HG03066 (cell line): ENCODE measurements at regions not wholly inside any gene's neighbourhood (a gene's known extent, or its start where the extent isn't known, plus 50 kb on each side); places are given as distances from the start of the nearest gene placed in this dataset.

Source experiments
- ATAC-seq: cut with Tn5 transposase; IDR thresholded peaks from one replicate; pipeline ENCODE4 v1.9.1; 2021; ENCODE audit warnings: low read depth; ENCODE audit not compliant: unreplicated experiment

DNA sequence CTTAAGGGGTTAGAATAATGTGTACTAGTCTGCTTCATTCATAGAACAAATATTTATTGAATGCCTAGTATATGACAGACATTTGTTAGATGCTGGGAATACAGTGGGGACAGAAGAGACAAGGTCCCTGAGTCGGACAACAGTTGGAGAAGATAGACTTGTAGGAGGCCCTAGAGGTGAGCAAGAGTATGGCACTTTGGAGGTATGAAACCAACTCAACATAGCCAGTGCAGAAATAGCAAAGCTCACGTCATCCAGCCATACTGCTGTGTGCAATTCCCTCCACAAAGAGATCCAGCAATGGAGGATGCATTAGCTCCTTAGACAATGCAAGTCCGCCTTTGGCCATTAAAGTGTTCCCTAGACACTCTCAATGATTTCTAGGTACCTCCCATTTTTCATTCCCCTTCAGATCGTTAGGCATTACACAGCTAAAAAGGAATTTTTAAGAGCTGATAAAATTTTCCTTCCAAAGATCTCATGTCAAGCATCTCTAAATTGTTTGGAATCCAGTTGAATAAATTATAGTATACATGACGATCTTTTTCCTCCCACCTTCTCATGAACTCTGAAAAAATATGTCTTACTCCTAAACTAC, 1949.6 kb upstream of the WWC1 start:
- no peak for ATAC-seq

DNA sequence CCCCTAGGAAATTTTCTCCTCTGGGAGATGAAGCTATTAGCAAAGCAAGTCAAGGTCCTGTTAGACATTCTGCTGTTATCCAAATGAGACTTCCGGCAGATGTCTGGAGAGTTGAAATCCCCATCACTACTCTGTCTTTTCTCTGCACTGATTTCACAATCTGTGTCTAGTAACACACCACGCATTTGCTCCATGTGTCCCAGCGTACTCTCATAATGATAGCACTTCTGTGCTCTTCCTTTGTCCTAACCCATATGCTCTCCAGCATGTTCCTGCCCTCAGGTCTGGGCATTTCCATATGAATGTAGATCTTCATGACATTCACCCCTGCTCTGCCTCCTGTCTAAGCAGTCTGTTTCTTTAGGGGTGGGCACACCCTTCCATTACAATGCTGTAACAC, 1949.0 kb upstream of the WWC1 start:
- no peak for ATAC-seq

DNA sequence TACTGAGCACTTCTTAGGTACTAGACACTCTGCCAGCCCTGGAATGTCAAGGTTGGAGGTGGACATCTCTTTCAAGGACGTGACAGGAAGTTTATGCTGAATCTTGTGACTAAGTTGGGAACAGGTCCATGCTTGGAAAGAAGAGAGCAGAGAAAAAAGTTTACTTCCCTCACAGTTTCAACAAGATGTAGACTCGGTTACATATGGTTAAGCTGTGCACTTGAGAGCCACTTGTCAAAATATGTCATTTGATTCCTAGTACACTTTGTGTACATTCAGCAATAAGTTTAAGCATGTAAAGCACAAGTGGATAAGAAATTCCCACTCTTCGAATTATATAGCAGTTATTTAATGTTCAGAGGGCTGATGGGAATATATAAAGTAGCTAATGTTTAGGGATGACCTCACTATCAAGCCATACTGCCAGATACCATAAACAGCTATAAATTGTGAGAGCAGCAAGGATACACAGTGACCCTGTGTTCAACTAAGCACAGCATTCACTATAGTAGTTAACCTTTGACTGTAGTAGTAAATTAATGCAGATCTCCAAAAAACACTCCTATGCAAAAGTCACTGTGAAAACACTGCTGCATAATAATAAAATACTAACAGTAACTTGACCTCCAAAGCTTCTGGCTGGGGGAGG, 1944.6 kb upstream of the WWC1 start:
- ATAC-seq, result no peak

DNA sequence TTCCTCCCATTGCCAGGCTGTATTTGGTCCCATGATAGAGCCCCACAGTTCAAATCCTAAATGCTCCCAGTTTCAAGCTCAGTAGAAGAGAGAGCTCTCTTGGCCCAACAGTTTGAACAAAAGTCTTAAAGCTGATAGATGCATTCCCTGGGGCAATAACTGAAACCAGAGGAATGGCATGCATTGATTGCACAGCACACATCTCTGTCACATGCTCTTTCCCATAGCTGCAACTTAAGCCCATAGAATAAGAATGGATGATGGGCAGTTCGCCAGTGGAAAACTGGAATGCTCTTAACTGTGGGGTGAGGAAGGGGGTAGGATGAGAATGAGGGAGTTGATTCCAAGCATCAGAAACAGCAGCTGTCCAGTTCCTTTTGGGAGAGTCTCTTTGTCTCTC, 1942.4 kb upstream of the WWC1 start:
- no peak for ATAC-seq

DNA sequence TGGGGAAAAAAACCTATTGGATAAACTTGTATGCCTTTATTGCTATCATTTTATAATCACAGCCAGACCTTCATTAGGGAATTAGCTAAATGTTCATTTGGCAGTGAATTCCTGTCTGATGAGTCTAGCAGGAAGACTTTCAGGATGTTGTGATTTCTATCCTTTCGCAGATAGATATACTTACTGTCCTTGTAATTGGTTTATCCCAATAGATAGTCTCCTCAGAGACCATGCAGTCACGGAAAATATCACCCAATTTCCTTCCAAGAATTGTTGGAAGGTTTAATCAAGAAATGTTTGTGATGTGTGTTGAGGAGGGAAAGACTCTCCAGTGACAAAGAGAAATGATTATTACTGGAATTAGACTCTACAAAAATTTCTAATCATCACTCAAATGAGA, 1937.9 kb upstream of the WWC1 start:
- no peak for ATAC-seq

DNA sequence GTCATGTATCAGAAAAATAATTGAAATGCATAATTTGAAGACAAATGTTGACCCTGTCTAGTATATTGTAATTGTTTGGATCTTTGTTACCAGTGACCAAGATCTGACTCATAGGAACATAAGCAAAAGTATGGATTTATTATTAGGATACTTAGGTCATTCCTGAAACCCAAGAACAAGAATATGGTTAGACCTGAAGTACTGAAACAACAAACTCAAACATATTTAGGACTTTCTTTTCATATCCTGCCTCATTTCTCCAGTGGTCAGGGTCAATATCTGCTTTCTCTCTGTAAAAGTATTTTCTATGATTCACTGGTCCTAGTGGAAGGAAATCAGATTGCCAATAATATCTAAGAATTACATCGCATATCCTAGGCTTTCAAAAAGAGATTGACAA, 1937.1 kb upstream of the WWC1 start:
- no peak for ATAC-seq

DNA sequence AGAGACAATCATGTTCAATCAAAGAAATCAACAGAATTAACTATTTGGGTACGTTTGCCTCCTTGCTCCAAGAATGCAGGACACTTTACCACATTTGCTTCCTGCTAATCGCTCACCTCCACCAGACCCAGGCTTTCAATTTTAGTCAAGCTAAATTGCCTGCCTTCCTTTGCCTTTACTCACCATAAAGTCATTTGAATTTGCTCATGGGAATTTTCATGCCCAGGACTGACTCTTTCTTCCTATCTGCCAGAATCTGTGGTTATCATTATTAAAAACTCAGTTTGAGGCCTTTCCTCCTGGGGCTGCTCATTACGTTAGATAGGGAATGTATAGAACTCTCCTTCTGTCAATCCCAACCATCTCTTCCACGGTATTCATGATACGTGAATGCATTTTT, 1935.3 kb upstream of the WWC1 start:
- ATAC-seq, result no peak

DNA sequence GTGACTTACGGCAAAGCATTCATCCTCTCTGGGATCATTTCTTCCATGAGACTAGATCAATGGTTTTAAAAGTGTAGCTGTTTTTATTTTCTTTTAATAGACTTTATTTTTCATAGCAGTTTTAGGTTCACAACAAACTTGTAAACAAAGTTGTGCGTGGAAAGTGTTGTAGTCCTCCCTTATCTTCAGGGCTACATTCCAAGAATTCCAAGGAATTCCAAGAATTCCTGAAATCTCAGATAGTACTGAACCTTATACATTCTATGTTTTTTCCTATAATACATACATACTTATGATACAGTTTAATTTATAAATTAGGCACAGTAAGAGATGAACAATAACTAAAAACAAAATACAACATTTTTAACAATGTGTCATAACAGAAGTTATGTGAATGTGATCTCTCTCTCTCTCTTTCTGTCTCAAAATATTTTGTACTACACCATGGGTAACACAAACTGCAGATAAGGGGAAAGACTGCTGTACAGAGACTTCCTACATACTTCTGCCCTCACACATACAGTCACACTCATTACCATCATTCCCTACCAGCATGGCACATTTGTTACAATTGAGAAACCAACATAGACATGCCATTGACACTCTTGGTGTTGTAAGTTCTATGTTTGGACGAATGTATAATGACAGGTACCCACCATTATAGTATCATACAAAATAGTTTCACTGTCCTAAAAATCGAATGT, 1933.2 kb upstream of the WWC1 start:
- ATAC-seq, result no peak

DNA sequence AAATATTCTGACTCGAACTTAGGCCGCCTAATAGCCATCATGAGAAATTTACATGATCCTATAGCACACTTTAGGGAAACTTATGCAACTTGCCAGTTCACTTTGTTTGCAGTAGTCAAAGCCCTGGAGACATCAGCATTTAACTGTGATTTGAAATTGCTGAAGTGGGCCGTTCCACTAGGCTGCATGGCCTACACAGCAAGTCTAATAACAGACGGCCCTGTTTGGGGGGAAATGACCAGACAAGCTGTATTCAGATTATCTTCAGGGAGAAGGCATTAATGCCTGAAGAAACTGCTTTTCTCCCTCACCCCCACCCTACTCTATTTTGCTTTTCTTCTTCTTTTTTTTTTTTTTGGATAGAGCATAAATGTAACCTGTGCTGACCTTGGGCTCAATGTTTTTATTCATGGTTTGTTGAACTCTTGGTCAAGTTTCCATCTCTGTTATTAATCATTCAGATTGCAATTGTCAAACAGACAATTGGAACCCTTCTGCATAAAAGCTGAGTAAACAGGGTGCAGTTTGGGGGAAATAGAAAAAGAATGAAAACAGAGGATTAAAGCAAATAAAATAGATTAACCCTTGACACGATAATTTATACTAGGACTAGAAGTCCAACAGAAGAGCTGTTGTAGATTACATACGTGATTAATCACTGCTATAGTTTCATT, 1928.2 kb upstream of the WWC1 start:
- ATAC-seq, result no peak

DNA sequence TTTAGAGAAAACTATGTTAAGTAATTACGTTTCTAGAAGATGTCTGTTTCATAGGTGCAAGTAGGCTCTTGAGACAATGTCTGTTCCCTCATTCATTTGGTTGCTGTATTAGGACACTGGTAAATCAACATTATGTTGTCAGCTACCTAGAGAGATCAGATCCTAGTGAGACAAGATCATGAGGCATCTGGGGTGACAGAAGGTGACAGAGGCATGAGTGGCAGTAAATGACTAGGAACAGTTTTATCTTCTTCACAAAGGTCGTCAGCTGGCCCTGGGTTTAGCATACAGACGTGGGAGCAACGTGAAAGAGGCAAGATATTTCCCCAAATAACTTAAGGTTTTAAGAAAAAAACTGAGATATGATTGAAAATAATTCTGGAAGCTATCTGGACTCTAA, 1926.3 kb upstream of the WWC1 start:
- no peak for ATAC-seq

DNA sequence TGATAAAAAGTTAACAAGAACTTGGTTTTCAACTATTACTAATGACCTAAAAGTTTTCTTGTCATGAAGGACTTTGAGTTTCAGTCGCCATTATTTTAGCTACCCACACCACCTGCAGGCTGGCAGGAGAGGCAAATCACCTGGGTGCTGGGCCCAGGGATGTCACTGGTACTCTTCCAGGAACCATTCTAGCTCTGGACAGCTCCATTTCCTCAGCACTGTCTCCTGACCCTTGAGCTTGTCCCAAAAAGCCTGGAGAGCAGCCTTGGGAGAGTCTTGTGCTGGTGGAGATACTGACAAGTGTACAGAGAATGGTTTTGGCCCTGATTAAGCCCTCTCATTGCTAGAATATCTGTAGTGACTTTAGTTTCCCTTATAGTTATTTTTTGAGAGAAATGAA, 1924.1 kb upstream of the WWC1 start:
- ATAC-seq, result no peak

DNA sequence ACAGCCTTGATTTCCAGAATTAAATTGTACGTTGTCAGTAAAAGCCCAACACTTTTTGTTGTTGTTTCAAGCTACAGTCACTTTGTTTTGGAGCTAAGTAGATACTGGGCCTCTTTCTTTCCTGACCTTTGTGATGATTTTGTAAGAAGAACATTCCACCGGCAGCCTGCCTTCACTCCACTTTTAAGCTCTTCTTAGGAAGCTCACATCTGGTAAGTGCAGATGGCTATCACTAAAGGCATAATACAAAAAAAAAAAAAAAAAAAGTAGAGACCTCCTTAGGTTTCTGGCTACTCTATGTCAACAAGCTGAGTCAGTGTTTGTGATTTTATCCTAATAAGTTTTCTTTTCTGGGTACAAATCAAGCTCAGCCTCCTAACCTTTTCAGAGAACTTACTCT, 1922.1 kb upstream of the WWC1 start:
- ATAC-seq, result no peak

DNA sequence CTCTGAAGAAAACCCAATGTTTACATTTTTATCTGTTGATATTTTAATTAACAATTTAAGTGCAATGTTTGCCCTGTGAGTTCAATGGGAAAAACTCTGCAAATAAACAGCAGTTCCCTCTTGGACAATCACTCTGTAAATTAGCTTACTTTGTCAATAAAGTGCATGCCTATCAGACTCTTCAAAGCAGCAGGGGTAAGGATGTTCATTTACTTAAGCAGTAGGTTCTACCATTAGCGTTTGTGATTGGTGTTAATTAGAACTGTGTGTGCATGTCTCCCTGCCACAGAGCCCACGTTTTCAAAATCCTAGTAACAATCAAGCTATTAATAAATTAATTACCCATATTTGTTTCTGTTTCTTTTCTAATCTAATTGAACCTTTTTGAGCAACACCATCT, 1921.6 kb upstream of the WWC1 start:
- no peak for ATAC-seq

DNA sequence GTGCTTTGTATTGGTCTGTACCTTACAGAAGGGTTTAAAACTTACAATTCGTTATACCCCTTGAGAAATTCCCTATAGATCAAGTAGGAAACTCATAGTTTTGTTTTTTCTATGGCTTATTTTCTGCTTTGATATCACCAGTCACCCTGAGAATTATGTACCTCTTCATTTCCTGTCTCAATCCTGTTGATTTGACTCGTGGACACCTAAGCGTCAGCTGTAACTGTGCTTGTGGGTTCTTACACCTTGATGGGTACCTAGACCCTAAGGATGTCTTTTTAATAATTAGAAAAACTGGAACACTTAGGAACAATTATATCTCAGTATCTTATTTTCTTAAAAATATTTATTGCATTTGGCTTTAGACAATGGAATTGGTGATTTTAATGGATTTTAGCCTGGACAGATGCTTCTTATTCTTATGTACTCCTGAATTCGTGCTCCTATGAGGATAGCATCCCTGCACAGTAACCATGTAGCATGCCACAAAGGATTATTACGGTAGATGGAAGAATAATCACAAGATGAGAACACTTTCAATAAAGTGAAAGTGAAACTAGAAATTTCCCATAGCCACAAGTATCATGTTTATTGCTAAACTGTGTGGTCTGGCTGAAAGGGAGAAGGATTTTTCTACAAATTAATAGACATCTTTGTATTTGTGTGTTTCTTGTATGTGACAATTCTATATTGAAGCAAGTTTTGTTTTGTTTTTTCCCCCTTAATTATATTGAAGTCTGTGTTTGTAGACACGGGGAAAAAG, 1920.3 kb upstream of the WWC1 start:
- ATAC-seq, result no peak

DNA sequence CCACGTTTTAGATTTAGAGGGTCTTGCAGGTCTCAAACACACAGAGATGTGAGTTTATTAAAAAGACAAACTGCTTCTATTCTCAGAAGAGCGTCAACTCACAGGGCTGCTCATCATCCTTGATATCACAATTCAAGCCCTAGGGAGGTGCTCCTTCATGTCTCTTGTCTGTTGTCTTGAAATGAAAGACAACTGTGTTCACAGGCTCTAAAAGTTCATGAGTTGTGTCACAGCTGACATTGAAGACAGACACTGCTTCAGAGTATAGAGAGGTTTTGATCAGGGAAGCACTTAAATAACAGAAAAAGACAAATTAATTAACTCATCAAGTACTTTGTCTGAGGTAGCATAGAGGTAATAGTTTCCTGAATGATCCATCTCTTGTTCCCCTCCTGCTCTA, 1917.6 kb upstream of the WWC1 start:
- ATAC-seq, result no peak

DNA sequence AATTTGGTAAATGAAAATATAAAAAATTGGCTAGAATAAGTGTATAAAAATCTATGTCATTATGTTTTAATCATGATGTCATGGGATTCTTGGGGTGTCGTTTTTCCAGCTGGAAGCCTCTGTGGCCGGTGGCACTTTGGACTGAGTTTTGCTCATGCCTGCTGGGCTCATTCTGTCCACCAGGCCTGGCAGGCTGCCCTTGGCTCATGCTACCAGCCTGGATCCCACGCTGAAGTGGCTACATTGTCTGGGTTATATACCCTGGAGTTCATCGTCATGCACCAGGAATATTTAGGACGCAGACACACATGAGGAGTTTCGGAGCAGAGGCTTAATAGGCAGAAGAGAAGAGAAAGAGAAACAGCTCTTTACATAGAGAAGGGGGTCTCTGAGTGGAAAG, 1913.7 kb upstream of the WWC1 start:
- ATAC-seq, result no peak

DNA sequence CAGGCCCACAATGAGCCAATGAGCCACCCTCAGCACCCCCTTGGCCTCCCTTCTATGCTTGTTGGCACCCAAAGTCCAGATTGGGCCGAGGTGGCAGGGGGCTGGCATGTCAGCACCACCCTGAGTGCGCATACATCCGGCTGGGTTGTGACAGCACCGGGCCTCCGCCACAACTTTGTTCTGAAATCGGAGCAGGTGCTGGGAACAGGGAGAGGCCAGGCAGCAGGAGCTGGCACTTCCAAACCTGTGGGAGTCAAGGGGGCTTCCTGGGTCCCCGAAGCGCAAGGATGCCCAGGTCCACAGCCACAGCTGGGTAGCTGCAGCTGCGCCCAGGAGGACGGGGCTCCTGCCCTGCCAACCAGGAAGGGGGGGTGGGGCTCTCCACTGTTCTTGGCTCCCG, 1911.9 kb upstream of the WWC1 start:
- no peak for ATAC-seq

DNA sequence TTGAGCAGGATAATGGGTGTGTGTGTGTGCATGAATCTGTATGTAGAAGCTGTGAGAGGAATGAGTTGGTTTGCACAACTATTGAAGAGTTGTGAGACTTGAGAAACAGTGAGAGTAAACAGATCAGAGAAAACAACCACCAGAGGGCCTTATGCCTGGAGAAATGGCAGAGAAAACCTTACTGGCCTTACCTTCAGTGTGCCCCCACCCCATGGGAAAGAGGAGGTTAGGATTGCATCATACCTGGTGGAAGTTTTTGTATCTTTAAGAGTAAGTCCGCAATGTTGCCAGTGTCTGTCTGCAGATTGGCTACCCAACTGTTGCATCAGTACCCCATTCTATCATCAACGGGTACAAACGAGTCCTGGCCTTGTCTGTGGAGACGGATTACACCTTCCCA, 1909.4 kb upstream of the WWC1 start:
- no peak for ATAC-seq

DNA sequence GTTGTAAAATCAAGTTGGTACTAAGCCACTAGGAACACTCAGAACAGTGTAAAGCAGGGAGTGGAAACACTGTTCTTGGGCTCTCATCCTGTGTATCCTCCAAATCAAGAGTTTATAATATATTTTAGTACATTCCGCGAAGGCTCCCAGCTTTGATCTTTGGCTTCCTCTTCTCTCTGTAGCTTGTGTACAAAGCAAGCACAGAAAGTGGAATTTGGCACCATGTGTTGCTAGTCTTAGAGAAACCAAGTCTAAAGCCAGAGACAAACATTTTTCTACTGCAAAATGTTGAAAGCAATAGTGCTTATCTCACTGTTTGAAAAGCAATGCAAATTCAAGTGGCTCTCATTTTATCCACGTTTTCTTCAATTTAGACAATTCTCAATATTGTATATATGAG, 1893.3 kb upstream of the WWC1 start:
- ATAC-seq, result no peak

DNA sequence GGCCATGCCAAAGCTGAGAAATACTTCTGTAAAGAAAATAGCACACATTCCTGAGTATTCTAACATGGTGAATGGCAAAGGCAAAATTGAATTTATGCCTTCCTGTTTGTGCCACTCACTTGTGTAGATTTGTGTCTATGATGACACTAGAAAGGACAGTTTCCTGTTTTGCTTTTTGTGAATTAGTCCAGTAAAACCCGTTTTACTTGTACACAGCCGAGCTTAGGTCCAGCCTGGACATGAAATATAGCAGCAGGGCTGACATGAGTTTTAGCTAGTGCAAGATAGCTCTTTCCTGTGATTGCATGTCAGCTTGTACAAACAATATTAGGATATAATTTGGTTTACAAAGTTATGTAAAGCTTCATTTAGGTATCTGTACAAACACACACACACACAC, 1891.7 kb upstream of the WWC1 start:
- ATAC-seq, result no peak

DNA sequence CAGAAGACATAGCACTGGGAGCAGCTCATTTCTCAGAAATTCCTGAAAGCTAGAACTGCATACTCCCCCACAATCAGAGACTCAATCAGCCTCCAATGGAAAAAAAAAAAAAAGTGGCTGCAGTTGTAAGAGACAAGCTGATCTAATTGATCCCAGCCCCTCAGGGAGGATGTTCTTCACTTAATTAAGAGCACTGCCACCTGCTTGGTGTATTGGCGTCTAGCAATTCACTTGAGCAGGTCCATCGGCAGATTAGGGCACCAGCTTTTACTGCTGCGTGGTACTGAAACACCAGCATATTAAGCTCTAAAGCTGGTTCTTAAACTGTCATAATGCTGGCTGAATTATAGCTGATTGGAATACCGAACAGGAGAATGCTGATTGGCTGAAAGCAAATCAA, 1890.1 kb upstream of the WWC1 start:
- ATAC-seq, result no peak
